ENCODE measurements at regions not wholly inside any gene's neighbourhood (a gene's known extent, or its start where the extent isn't known, plus 50 kb on each side); places are given as distances from the start of the nearest gene placed in this dataset.

- Histone ChIP-seq H3K27me3 (no peaks in the 10 kb centered on the region), H3K4me3 (no peak overlapping the region), H3K4me1 (no peaks in the 10 kb centered on the region), H3K36me3 (no peaks in the 10 kb centered on the region), H3K27ac (no peak overlapping the region), H3K9me3 (no peaks in the 10 kb centered on the region)
- DNase-seq (no peak), ATAC-seq (no peak)
- intact Hi-C loops (cut with DNase I) = no loop called here
- TF ChIP-seq CTCF (IDR thresholded peaks at IDR 0.05) = no peak
Observed at GRCh38 chr1:59005491-59006288, 221.8 kb upstream of the JUN start.

DNA sequence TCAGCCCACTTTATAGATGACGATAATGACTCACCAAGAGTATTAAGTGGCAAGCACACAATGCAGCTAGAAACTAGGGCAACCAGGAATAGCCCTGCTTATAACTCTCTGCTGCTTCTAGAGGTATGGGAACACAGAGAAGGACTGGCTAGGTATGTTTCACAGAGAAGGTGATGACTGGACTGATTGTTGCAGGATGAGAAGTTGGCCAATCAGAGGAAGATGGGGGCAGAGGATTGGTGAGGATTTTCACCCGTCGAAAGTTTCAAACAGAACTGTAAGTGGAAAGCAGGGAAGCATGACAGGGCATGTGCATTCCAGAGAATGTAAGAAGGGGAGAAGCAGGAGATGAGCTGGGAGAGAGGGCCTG is 222.4 kb upstream of the JUN start:
- Histone ChIP-seq H3K27me3 (no peaks in the 10 kb centered on the region), H3K9me3 (no peaks in the 10 kb centered on the region), H3K4me1 (no peaks in the 10 kb centered on the region), H3K27ac (no peak overlapping the region), H3K36me3 (no peaks in the 10 kb centered on the region), H3K4me3 (no peak overlapping the region)
- DNase-seq (no peak), ATAC-seq (no peak)
- TF ChIP-seq CTCF (IDR thresholded peaks at IDR 0.05) = no peak
- intact Hi-C loops (cut with DNase I) = no loop called here

DNA sequence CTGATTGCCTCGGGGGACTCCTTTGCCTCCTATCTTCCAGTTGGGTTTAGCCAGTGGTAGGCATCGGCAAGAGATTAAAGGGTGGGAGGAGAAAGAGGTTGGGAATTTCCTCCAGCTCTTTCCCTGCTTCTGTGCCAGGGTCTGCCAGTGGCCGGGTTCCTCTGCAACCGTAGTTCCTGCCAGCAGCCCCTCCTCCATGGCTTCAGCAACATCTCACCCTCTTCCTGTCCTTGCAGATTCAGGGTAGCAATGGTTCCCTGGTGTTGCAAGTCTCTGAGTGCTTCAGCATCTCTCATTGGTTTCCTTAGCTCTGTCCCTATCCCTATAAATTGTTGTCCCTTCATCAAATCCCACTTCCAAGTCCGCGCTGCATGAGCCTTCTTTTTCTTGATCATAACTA is 223.1 kb upstream of the JUN start:
- no peaks in the 10 kb centered on the region for H3K27me3 ChIP-seq
- DNase-seq (no peak), ATAC-seq (no peak)
- TF ChIP-seq CTCF (IDR thresholded peaks at IDR 0.05) = no peak
- no peaks in the 10 kb centered on the region for H3K4me1 ChIP-seq
- no peak overlapping the region for H3K27ac ChIP-seq
- H3K36me3 ChIP-seq = no peaks in the 10 kb centered on the region
- no peak overlapping the region for H3K4me3 ChIP-seq
- intact Hi-C loops (cut with DNase I) = no loop called here
- no peaks in the 10 kb centered on the region for H3K9me3 ChIP-seq

- no peaks in the 10 kb centered on the region for H3K27me3 ChIP-seq
- ATAC-seq (no peak), DNase-seq (no peak)
- intact Hi-C loops (cut with DNase I) = no loop called here
- H3K4me3 ChIP-seq = no peak overlapping the region
- no peaks in the 10 kb centered on the region for H3K36me3 ChIP-seq
- TF ChIP-seq CTCF (IDR thresholded peaks at IDR 0.05) = no peak
- H3K9me3 ChIP-seq = no peaks in the 10 kb centered on the region
- H3K4me1 ChIP-seq = no peaks in the 10 kb centered on the region
- no peak overlapping the region for H3K27ac ChIP-seq
Observed at GRCh38 chr1:59007429-59007819, 223.6 kb upstream of the JUN start.

DNA sequence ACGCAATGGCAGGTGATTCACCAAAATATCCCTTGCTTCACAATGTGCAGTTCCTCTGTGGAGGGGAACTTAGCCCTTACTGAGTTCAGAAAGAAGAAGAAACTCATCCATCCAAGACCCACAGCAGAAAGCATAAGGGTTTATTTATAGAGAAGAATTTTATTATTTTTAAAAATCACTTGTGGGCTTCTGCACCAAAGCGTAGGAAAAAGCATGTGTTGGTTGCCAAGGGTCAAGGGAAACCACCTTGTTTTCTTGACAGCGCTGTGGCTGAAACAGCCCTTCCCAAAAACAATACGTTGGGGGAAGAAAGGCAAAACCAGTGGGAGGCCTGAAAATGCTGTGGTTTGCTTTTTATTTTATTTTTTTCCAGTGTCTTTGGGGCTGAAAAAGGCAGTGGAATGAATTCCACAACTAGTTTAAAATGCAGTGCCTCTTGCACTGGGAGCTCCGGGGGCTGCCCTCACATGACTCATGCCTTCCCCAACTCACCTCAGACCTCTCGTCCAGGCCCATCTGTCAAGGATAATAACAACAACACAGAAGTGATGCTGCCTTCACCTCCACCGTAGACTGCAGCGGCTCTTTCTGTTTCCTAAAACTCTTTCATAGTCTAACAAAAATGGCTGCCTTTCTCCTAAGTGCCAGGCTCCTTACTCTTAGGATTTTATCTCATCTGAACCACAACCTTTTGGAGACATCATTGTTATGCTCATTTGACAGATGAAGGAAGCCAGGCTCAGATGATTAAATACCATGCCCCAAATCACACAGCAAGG is 224.2 kb upstream of the JUN start:
- Histone ChIP-seq H3K27me3 (no peaks in the 10 kb centered on the region), H3K4me3 (no peak overlapping the region), H3K9me3 (no peaks in the 10 kb centered on the region), H3K27ac (no peak overlapping the region), H3K36me3 (no peaks in the 10 kb centered on the region), H3K4me1 (peaks cover 5% of the 10 kb centered on the region)
- ATAC-seq (no peak), DNase-seq (no peak)
- intact Hi-C loops (cut with DNase I) = no loop called here
- no peak for TF ChIP-seq CTCF (IDR thresholded peaks at IDR 0.05)
